H1 (cell line): ENCODE measurements at regions not wholly inside any gene's neighbourhood (a gene's known extent, or its start where the extent isn't known, plus 50 kb on each side); places are given as distances from the start of the nearest gene placed in this dataset.
A peak's percentile ranks its signal among the peaks of the same experiment; 100 is the strongest.

ENCODE experiments used
- CTCF ChIA-PET: fragments of 300-600 bp; sonication (Branson Sonifier 250); formaldehyde crosslinking; loops from one replicate; lab custom pipeline; 2021; ENCODE audit not compliant: partially characterized antibody; lab: Charles Lee
- POLR2A ChIA-PET: fragments of 300-600 bp; sonication (Branson Sonifier 250); formaldehyde crosslinking; loops from one replicate; lab custom pipeline; 2021; ENCODE audit warnings: inconsistent platforms; ENCODE audit not compliant: partially characterized antibody; lab: Charles Lee
- DNase-seq, 2 experiments: peaks; one replicate each; pipeline versions ENCODE4 v3.0.0 to v3.0.0-alpha.2; 2010 to 2022; ENCODE audit warnings: low spot score in 2 of 2, low read depth in 1 of 2, mixed read lengths in 1 of 2
- FAIRE-seq: peaks from 2 replicates; lab custom pipeline; 2011; peaks lifted over from hg19 to GRCh38; lab: Jason Lieb, UNC
- H2AFZ ChIP-seq: 2 replicates; pipeline ENCODE4 v1.8.1; 2012; ENCODE audit warnings: low read length, inconsistent platforms
- H2AK5ac ChIP-seq: 2 replicates; pipeline ENCODE4 v1.6.1; 2013; ENCODE audit warnings: low read depth, low read length
- H2BK120ac ChIP-seq: replicated peaks from 2 replicates; pipeline ENCODE3; 2013; ENCODE audit warnings: low read depth, low read length, inconsistent platforms
- H2BK12ac ChIP-seq: 2 replicates; pipeline ENCODE4 v1.6.1; 2013; ENCODE audit warnings: low read depth, low read length
- H2BK15ac ChIP-seq: 2 replicates; pipeline ENCODE4 v1.6.1; 2013; ENCODE audit warnings: low read length
- H2BK20ac ChIP-seq: 2 replicates; pipeline ENCODE4 v1.6.1; 2013; ENCODE audit warnings: low read length
- H2BK5ac ChIP-seq: 2 replicates; pipeline ENCODE4 v1.6.1; 2013; ENCODE audit warnings: low read depth, low read length
- H3K14ac ChIP-seq: 2 replicates; pipeline ENCODE4 v1.6.1; 2013; ENCODE audit warnings: inconsistent platforms; ENCODE audit not compliant: insufficient read length
- H3K18ac ChIP-seq: 2 replicates; pipeline ENCODE4 v1.6.1; 2013; ENCODE audit warnings: low read length; ENCODE audit errors: extremely low read depth
- H3K23ac ChIP-seq: 2 replicates; pipeline ENCODE4 v1.6.1; 2013; ENCODE audit warnings: inconsistent platforms; ENCODE audit not compliant: insufficient read length
- H3K23me2 ChIP-seq: 2 replicates; pipeline ENCODE4 v1.6.1; 2013; ENCODE audit warnings: low read depth, low read length
- H3K27ac ChIP-seq: 2 replicates; pipeline ENCODE4 v1.6.1; 2011; ENCODE audit warnings: low read depth, low read length, inconsistent platforms
- H3K27me3 ChIP-seq, 4 experiments: replicated peaks in 1 of 4; 1 replicate in 1 of 4; 2 replicates in 3 of 4; pipeline versions ENCODE4 v1.6.1 to v1.8.1; 2011 to 2013; ENCODE audit warnings: low read length in 3 of 4, mild to moderate bottlenecking in 3 of 4, inconsistent platforms in 2 of 4, mixed read lengths in 2 of 4, moderate library complexity in 1 of 4; ENCODE audit not compliant: control insufficient read depth in 3 of 4, insufficient read depth in 3 of 4; ENCODE audit errors: extremely low read depth in 1 of 4
- H3K36me3 ChIP-seq, 4 experiments: 2 replicates each; pipeline versions ENCODE4 v1.6.1 to v1.8.1; 2011 to 2013; ENCODE audit warnings: mild to moderate bottlenecking in 4 of 4, low read length in 3 of 4, moderate library complexity in 2 of 4, control low read depth in 1 of 4, inconsistent platforms in 1 of 4; ENCODE audit not compliant: insufficient read depth in 4 of 4, control insufficient read depth in 2 of 4
- H3K4ac ChIP-seq: replicated peaks from 2 replicates; pipeline ENCODE3; 2013; ENCODE audit warnings: low read length, low read depth, mixed read lengths, inconsistent platforms; ENCODE audit not compliant: insufficient read length
- H3K4me1 ChIP-seq, 4 experiments: replicated peaks in 1 of 4; 1 replicate in 1 of 4; 2 replicates in 3 of 4; pipeline versions ENCODE4 v1.6.1 to v1.8.1; 2011 to 2013; ENCODE audit warnings: low read length in 3 of 4, inconsistent platforms in 2 of 4, mixed read lengths in 1 of 4; ENCODE audit not compliant: insufficient read depth in 4 of 4, control insufficient read depth in 3 of 4
- H3K4me2 ChIP-seq, 2 experiments: 2 replicates each; pipeline versions ENCODE4 v1.6.1 to v1.8.1; 2011 to 2013; ENCODE audit warnings: low read depth in 2 of 2, low read length in 2 of 2, control low read depth in 1 of 2, inconsistent platforms in 1 of 2, mild to moderate bottlenecking in 1 of 2; ENCODE audit not compliant: insufficient read depth in 1 of 2
- H3K4me3 ChIP-seq, 4 experiments: fragments of 200-600, 300-600 bp in 1 of 4; sonication (generic), shearing (Covaris generic), sonication (Bioruptor Twin) in 1 of 4; 2 replicates each; pipeline versions ENCODE4 v1.5.1 to v1.8.1; 2011 to 2016; ENCODE audit warnings: low read length in 4 of 4, low read depth in 3 of 4, control low read depth in 2 of 4, inconsistent platforms in 2 of 4, mild to moderate bottlenecking in 2 of 4, mixed read lengths in 1 of 4, moderate library complexity in 1 of 4; ENCODE audit not compliant: insufficient read depth in 2 of 4; ENCODE audit errors: extremely low read depth in 1 of 4
- H3K56ac ChIP-seq: replicated peaks from 2 replicates; pipeline ENCODE3; 2013; ENCODE audit warnings: low read depth, mild to moderate bottlenecking, mixed read lengths, low read length, inconsistent platforms; ENCODE audit not compliant: insufficient read length
- H3K79me1 ChIP-seq: 2 replicates; pipeline ENCODE4 v1.6.1; 2013; ENCODE audit warnings: low read depth, low read length, control low read depth
- H3K79me2 ChIP-seq, 2 experiments: 2 replicates each; pipeline versions ENCODE4 v1.6.1 to v1.8.1; 2012 to 2013; ENCODE audit warnings: low read length in 2 of 2, mild to moderate bottlenecking in 2 of 2, inconsistent platforms in 1 of 2; ENCODE audit not compliant: insufficient read depth in 2 of 2, control insufficient read depth in 1 of 2
- H3K9ac ChIP-seq, 4 experiments: replicated peaks in 1 of 4; 1 replicate in 1 of 4; 2 replicates in 3 of 4; pipeline versions ENCODE4 v1.6.1 to v1.8.1; 2011 to 2013; ENCODE audit warnings: low read depth in 3 of 4, low read length in 3 of 4, control low read depth in 2 of 4, mild to moderate bottlenecking in 2 of 4, moderate library complexity in 2 of 4, inconsistent platforms in 1 of 4; ENCODE audit errors: extremely low read depth in 1 of 4
- H3K9me3 ChIP-seq, 2 experiments: 2 replicates each; pipeline versions ENCODE4 v1.6.1 to v1.8.1; 2012 to 2013; ENCODE audit warnings: mild to moderate bottlenecking in 2 of 2, moderate library complexity in 2 of 2, control low read depth in 1 of 2, inconsistent platforms in 1 of 2, low read depth in 1 of 2, low read length in 1 of 2, mixed read lengths in 1 of 2; ENCODE audit not compliant: insufficient read depth in 2 of 2
- H4K20me1 ChIP-seq, 2 experiments: replicated peaks in 1 of 2; 2 replicates each; pipeline versions ENCODE3 to v1.8.1; 2011 to 2013; ENCODE audit warnings: inconsistent platforms in 2 of 2, low read length in 2 of 2, mild to moderate bottlenecking in 1 of 2; ENCODE audit not compliant: insufficient read depth in 2 of 2, control insufficient read depth in 1 of 2
- H4K5ac ChIP-seq: 2 replicates; pipeline ENCODE4 v1.6.1; 2013; ENCODE audit warnings: low read length, low read depth, mixed read lengths, inconsistent platforms; ENCODE audit not compliant: insufficient read length
- H4K8ac ChIP-seq: 2 replicates; pipeline ENCODE4 v1.8.0; 2013; ENCODE audit warnings: mild to moderate bottlenecking, moderate library complexity, low read length, inconsistent platforms; ENCODE audit not compliant: insufficient read depth; ENCODE audit errors: extremely low read depth
- H4K91ac ChIP-seq: replicated peaks from 2 replicates; pipeline ENCODE3; 2013; ENCODE audit warnings: low read length, mixed read lengths, inconsistent platforms; ENCODE audit not compliant: insufficient read length
- SRF ChIP-seq: IDR thresholded peaks from 2 replicates; pipeline ENCODE4 v1.6.1; 2011; ENCODE audit warnings: mild to moderate bottlenecking, low read depth, low read length, moderate library complexity
- WGBS, 2 experiments: shearing (Covaris generic) in 1 of 2; methylation state at CpG; one replicate each; pipeline versions ENCODE4 v1.1.6 to v1.1.7; 2013 to 2015; ENCODE audit warnings: low lambda C conversion rate in 2 of 2, mixed read lengths in 2 of 2, inconsistent platforms in 1 of 2, low coverage in 1 of 2, missing lambda C conversion rate in 1 of 2; ENCODE audit not compliant: insufficient replicate concordance in 2 of 2, insufficient coverage in 1 of 2, insufficient read length in 1 of 2; ENCODE audit errors: extremely low coverage in 1 of 2, missing lambda C conversion rate in 1 of 2; 5-methylcytosine and 5-hydroxymethylcytosine counted together
- TF ChIP-seq, protein P1 (sequence below): IDR thresholded peaks from 2 replicates; pipeline ENCODE4 v1.6.1; 2012; ENCODE audit warnings: inconsistent platforms

DNA sequence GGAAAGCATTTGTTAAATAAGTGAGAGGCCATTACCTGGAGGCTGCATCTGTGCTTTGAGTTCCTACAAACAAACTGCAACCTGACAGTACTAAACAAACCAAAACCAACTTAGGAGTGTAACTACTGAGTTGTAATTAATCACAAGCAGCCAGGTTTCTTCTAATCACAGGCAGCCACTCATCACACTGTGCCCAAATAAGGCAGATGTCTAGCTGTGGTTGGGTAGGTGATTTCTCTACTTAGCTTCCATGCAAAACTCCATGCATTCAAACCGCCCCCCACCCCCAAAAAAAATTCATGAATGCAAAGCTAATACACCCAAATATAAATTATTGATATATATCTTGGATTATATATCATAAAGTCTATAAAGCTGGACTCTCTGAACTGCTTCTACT lies 461.1 kb downstream of the ARL4A start:
- POLR2A ChIA-PET: no interaction called here
- no peak overlapping the region for H3K4me2 ChIP-seq
- H2AFZ ChIP-seq: no peak overlapping the region
- no peak overlapping the region for H2BK12ac ChIP-seq
- H2BK5ac ChIP-seq: no peak overlapping the region
- no peaks in the 10 kb centered on the region for H4K20me1 ChIP-seq
- H3K79me2 ChIP-seq: no peaks in the 10 kb centered on the region
- no peak overlapping the region for H3K56ac ChIP-seq
- H3K79me1 ChIP-seq: no peaks in the 10 kb centered on the region
- no peak overlapping the region for H3K18ac ChIP-seq
- CTCF ChIA-PET: interaction anchor here (1.3 kb wide), 1 partner anchor 463 kb away, joined by 3 read pairs; no protein-coding TSS in a partner anchor
- peak; percentile 54 for TF ChIP-seq SRF
- TF ChIP-seq, protein P1, sequence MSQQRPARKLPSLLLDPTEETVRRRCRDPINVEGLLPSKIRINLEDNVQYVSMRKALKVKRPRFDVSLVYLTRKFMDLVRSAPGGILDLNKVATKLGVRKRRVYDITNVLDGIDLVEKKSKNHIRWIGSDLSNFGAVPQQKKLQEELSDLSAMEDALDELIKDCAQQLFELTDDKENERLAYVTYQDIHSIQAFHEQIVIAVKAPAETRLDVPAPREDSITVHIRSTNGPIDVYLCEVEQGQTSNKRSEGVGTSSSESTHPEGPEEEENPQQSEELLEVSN: no peak
- TF ChIP-seq, all 59 proteins: peak for 1
- Histone ChIP-seq H3K4me1 (no peaks in the 10 kb centered on the region), H3K14ac (no peak overlapping the region), H2BK120ac (no peak overlapping the region), H3K9me3 (no peaks in the 10 kb centered on the region), H4K91ac (no peak overlapping the region), H2BK15ac (no peak overlapping the region), H3K36me3 (no peaks in the 10 kb centered on the region), H2AK5ac (no peak overlapping the region), H3K4me3 (no peak overlapping the region), H3K23ac (no peak overlapping the region), H4K8ac (no peak overlapping the region), H2BK20ac (no peak overlapping the region), H3K27me3 (no peaks in the 10 kb centered on the region), H4K5ac (no peak overlapping the region), H3K23me2 (no peaks in the 10 kb centered on the region), H3K4ac (no peak overlapping the region), H3K27ac (no peak overlapping the region), H3K9ac (no peak overlapping the region)
- no peak for FAIRE-seq
- 67% methylated on average over 1 of the region's 1 CpG; no CpG with 5 or more reads in 1 of the 2 experiments for WGBS, 2 experiments
- DNase-seq: no peak
